H1 (cell line): ENCODE measurements at regions not wholly inside any gene's neighbourhood (a gene's known extent, or its start where the extent isn't known, plus 50 kb on each side); places are given as distances from the start of the nearest gene placed in this dataset.

Source experiments
- ATF2 ChIP-seq: IDR thresholded peaks from 2 replicates; pipeline ENCODE4 v1.6.1; 2012; ENCODE audit warnings: low read length, inconsistent platforms
- MAX ChIP-seq: IDR thresholded peaks from 2 replicates; pipeline ENCODE4 v1.6.1; 2012; ENCODE audit warnings: inconsistent platforms
- PHF8 ChIP-seq: fragments of 200-600 bp; sonication (generic); conservative IDR thresholded peaks from 2 replicates; pipeline ENCODE4 v1.7.1; 2012; ENCODE audit warnings: low read depth, mild to moderate bottlenecking, inconsistent platforms, low read length, moderate library complexity
- SIN3A ChIP-seq, 2 experiments: IDR thresholded peaks in 1 of 2; conservative IDR thresholded peaks in 1 of 2; 2 replicates each; pipeline ENCODE4 v1.6.1; 2011 to 2012; ENCODE audit warnings: low read length in 2 of 2, improper control_type of control experiment in 1 of 2, low read depth in 1 of 2, mild to moderate bottlenecking in 1 of 2
- SUZ12 ChIP-seq: fragments of 200-600 bp; sonication (generic); IDR thresholded peaks from 2 replicates; pipeline ENCODE4 v1.6.1; 2012; ENCODE audit warnings: mild to moderate bottlenecking, inconsistent platforms, low read length, moderate library complexity, mixed read lengths
- TBP ChIP-seq: IDR thresholded peaks from 2 replicates; pipeline ENCODE4 v1.6.1; 2011; ENCODE audit warnings: low read depth, low read length, improper control_type of control experiment
- USF2 ChIP-seq: IDR thresholded peaks from 2 replicates; pipeline ENCODE4 v1.6.1; 2011; ENCODE audit warnings: low read length, improper control_type of control experiment

- 0 out of 2 replicates have a peak, but pooled peaks have one; percentile 18 for TF ChIP-seq USF2
- no peak for TF ChIP-seq ATF2
- TF ChIP-seq SIN3A (conservative IDR thresholded peaks at IDR 0.05 in 1 of 2, IDR thresholded peaks at IDR 0.05 in 1 of 2; ENCODE audit: low read depth in 1 of 2, low read length in 2 of 2): no peak
- no peak for TF ChIP-seq PHF8
- TF ChIP-seq MAX: peak; percentile 86
- TF ChIP-seq SUZ12: no peak
- 0 out of 2 replicates have a peak, but pooled peaks have one; percentile 16 for TF ChIP-seq TBP
These were observed 365.9 kb downstream of the REEP3 start (continued) for GRCh38 chr10:63887023-63887589.
